Activated CD8-positive, alpha-beta T cell treated with anti-CD3 and anti-CD28 coated beads, Interleukin-2, amount 10 ng/mL, durations not matched to agents 7 days and 5 days (primary cell): ENCODE measurements at regions not wholly inside any gene's neighbourhood (a gene's known extent, or its start where the extent isn't known, plus 50 kb on each side); places are given as distances from the start of the nearest gene placed in this dataset.
A peak's percentile ranks its signal among the peaks of the same experiment; 100 is the strongest.

Experiments
- ATAC-seq: fragments of 150-1000 bp; cut with Tn5 transposase; one replicate; pipeline ENCODE4 v1.10.0; 2021; ENCODE audit warnings: moderate library complexity
- CTCF ChIA-PET: fragments of 350-600 bp; sonication (Branson Sonifier 250); formaldehyde crosslinking; loops from one replicate; lab custom pipeline; 2021; ENCODE audit warnings: antibody characterized with exemption; lab: Charles Lee
- POLR2A ChIA-PET: fragments of 350-600 bp; sonication (Branson Sonifier 250); formaldehyde crosslinking; loops from one replicate; lab custom pipeline; 2021; ENCODE audit warnings: antibody characterized with exemption; lab: Charles Lee
- DNase-seq: peaks from one replicate; pipeline ENCODE4 v3.0.0-alpha.2; 2020
- H3K27ac Mint-ChIP-seq: one replicate; pipeline ENCODE4 v1.8.0; 2021; ENCODE audit warnings: mild to moderate bottlenecking, mixed read lengths
- H3K27me3 Mint-ChIP-seq: one replicate; pipeline ENCODE4 v1.8.0; 2021; ENCODE audit warnings: low read depth, mixed read lengths
- H3K36me3 Mint-ChIP-seq: one replicate; pipeline ENCODE4 v1.8.0; 2021; ENCODE audit warnings: low read depth, mixed read lengths
- H3K4me1 Mint-ChIP-seq: one replicate; pipeline ENCODE4 v1.8.0; 2021; ENCODE audit warnings: low read depth, mixed read lengths
- H3K4me3 Mint-ChIP-seq: one replicate; pipeline ENCODE4 v1.8.0; 2021; ENCODE audit warnings: mild to moderate bottlenecking, mixed read lengths
- H3K9me3 Mint-ChIP-seq: one replicate; pipeline ENCODE4 v1.8.0; 2022; ENCODE audit warnings: mixed read lengths; ENCODE audit not compliant: insufficient read depth

GRCh38 chr14:36083317-36083716 lies 93.2 kb downstream of the PTCSC3 start:
- ATAC-seq (no peak), DNase-seq (no peak)
- no peaks in the 10 kb centered on the region for H3K9me3 Mint-ChIP-seq
- H3K36me3 Mint-ChIP-seq = no peaks in the 10 kb centered on the region
- H3K27me3 Mint-ChIP-seq = peaks cover under 1% of the 10 kb centered on the region
- ChIA-PET CTCF (no interaction called here), POLR2A (no interaction called here)
- H3K27ac Mint-ChIP-seq = no peak overlapping the region
- H3K4me3 Mint-ChIP-seq = no peak overlapping the region
- H3K4me1 Mint-ChIP-seq = no peaks in the 10 kb centered on the region

DNA sequence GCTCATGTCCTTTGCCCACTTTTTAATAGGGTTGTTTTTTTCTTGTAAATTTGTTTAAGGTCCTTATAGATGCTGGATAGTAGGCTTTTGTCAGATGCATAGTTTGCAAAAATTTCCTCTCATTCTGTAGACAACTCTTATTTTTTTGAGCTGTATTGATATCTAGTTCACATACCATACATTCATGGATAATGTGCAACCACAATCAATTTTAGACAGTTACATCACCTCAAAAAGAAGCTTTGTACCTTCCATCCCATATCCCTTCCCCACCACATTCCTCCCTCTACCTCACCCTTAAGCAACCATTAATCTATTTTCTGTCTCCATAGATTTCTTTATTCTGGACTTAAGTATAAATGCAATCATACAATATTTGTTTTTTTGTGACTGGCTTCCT lies 98.4 kb downstream of the PTCSC3 start:
- ChIA-PET POLR2A (no interaction called here), CTCF (interaction anchor here (1.5 to 3.0 kb wide), 2 partner anchors 9 to 296 kb away, joined by 6 to 16 read pairs; no protein-coding TSS in a partner anchor)
- Mint-ChIP-seq H3K4me1 (no peaks in the 10 kb centered on the region), H3K9me3 (no peaks in the 10 kb centered on the region), H3K36me3 (no peaks in the 10 kb centered on the region), H3K27ac (no peak overlapping the region), H3K27me3 (peaks cover 10% of the 10 kb centered on the region), H3K4me3 (no peak overlapping the region)
- ATAC-seq (no peak), DNase-seq (no peak)

DNA sequence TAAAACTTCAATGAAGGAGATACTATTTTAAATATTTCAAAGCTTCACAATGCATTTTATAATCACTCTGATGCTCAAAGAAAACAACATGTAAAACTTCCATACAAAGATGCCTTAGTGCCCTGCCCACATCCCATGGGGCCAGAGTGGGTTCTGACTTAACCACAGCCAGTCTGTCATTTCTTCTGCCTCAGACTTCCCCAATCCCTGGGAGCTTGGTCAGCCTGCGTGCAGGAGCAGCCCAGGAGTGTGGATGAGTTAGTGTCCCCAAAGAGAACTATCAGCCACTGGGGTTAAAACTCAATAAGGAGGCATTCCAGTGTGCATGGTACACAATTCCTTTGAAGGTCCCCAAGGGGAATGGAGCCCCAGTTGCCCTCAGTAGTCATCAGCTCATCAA lies 100.3 kb downstream of the PTCSC3 start:
- CTCF ChIA-PET = interaction anchor here (1.1 kb wide), 1 partner anchor 196 kb away, joined by 3 read pairs; no protein-coding TSS in a partner anchor
- no peaks in the 10 kb centered on the region for H3K9me3 Mint-ChIP-seq
- no peaks in the 10 kb centered on the region for H3K4me1 Mint-ChIP-seq
- ATAC-seq = no peak
- peaks cover 17% of the 10 kb centered on the region for H3K27me3 Mint-ChIP-seq
- no peak overlapping the region for H3K4me3 Mint-ChIP-seq
- no peak for DNase-seq
- POLR2A ChIA-PET = no interaction called here
- H3K27ac Mint-ChIP-seq = no peak overlapping the region
- H3K36me3 Mint-ChIP-seq = no peaks in the 10 kb centered on the region

- H3K27ac Mint-ChIP-seq = no peak overlapping the region
- ChIA-PET CTCF (interaction anchor here (1.1 kb wide), 1 partner anchor 195 kb away, joined by 3 read pairs; no protein-coding TSS in a partner anchor), POLR2A (no interaction called here)
Observed at GRCh38 chr14:36075203-36075602, 101.3 kb downstream of the PTCSC3 start.

GRCh38 chr14:36070720-36071043 lies 105.8 kb downstream of the PTCSC3 start:
- no peaks in the 10 kb centered on the region for H3K9me3 Mint-ChIP-seq
- no peak for ATAC-seq
- POLR2A ChIA-PET = no interaction called here

More at GRCh38 chr14:36075203-36075602, 101.3 kb downstream of the PTCSC3 start:
- no peaks in the 10 kb centered on the region for H3K36me3 Mint-ChIP-seq
- no peaks in the 10 kb centered on the region for H3K4me1 Mint-ChIP-seq
- peaks cover 20% of the 10 kb centered on the region for H3K27me3 Mint-ChIP-seq
- H3K4me3 Mint-ChIP-seq = no peak overlapping the region
- H3K9me3 Mint-ChIP-seq = no peaks in the 10 kb centered on the region
- DNase-seq (no peak), ATAC-seq (no peak)

GRCh38 chr14:36070031-36070719 lies 106.3 kb downstream of the PTCSC3 start:
- peak; percentile 55 for DNase-seq
- ATAC-seq = peak; percentile 58
- peaks cover 5% of the 10 kb centered on the region for H3K4me1 Mint-ChIP-seq
- ChIA-PET POLR2A (interaction anchor here (0.6 kb wide), 1 partner anchor 237 kb away, joined by 4 read pairs; no protein-coding TSS in a partner anchor), CTCF (interaction anchor here (0.6 to 8.0 kb wide), 40 partner anchors 9 to 535 kb away, joined by 3 to 184 read pairs (median 4); partner anchors contain the start of gene MBIP)
- no peak overlapping the region for H3K27ac Mint-ChIP-seq
- peaks cover 16% of the 10 kb centered on the region for H3K27me3 Mint-ChIP-seq
- no peaks in the 10 kb centered on the region for H3K36me3 Mint-ChIP-seq
- no peaks in the 10 kb centered on the region for H3K9me3 Mint-ChIP-seq
- no peak overlapping the region for H3K4me3 Mint-ChIP-seq

More at GRCh38 chr14:36070720-36071043, 105.8 kb downstream of the PTCSC3 start:
- H3K27ac Mint-ChIP-seq = no peak overlapping the region
- H3K4me3 Mint-ChIP-seq = no peak overlapping the region
- H3K27me3 Mint-ChIP-seq = peaks cover 18% of the 10 kb centered on the region
- CTCF ChIA-PET = interaction anchor here (0.8 to 8.0 kb wide), 18 partner anchors 10 to 487 kb away, joined by 3 to 184 read pairs (median 4); no protein-coding TSS in a partner anchor
- peaks cover 5% of the 10 kb centered on the region for H3K4me1 Mint-ChIP-seq
- DNase-seq = no peak
- H3K36me3 Mint-ChIP-seq = no peaks in the 10 kb centered on the region

- H3K4me1 Mint-ChIP-seq = peaks cover 5% of the 10 kb centered on the region
- H3K9me3 Mint-ChIP-seq = no peaks in the 10 kb centered on the region
- CTCF ChIA-PET = interaction anchor here (0.7 to 8.0 kb wide), 41 partner anchors 9 to 487 kb away, joined by 3 to 184 read pairs (median 4); partner anchors contain the start of gene MBIP
- no peaks in the 10 kb centered on the region for H3K36me3 Mint-ChIP-seq
- POLR2A ChIA-PET = no interaction called here
- H3K4me3 Mint-ChIP-seq = no peak overlapping the region
- peak; percentile 77 for ATAC-seq
- no peak overlapping the region for H3K27ac Mint-ChIP-seq
- peaks cover 18% of the 10 kb centered on the region for H3K27me3 Mint-ChIP-seq
- DNase-seq = peak; percentile 51
Observed at GRCh38 chr14:36069535-36069900, 107.0 kb downstream of the PTCSC3 start.

GRCh38 chr14:36068777-36069534 lies 107.6 kb downstream of the PTCSC3 start:
- Mint-ChIP-seq H3K9me3 (no peaks in the 10 kb centered on the region), H3K27ac (no peak overlapping the region), H3K27me3 (peaks cover 18% of the 10 kb centered on the region), H3K4me3 (no peak overlapping the region), H3K4me1 (peaks cover 5% of the 10 kb centered on the region), H3K36me3 (no peaks in the 10 kb centered on the region)
- DNase-seq (no peak), ATAC-seq (no peak)
- ChIA-PET POLR2A (interaction anchor here (0.5 kb wide), 1 partner anchor 64 kb away, joined by 4 read pairs; no protein-coding TSS in a partner anchor), CTCF (interaction anchor here (0.7 to 8.0 kb wide), 36 partner anchors 9 to 487 kb away, joined by 3 to 184 read pairs (median 5); partner anchors contain the start of gene MBIP)

DNA sequence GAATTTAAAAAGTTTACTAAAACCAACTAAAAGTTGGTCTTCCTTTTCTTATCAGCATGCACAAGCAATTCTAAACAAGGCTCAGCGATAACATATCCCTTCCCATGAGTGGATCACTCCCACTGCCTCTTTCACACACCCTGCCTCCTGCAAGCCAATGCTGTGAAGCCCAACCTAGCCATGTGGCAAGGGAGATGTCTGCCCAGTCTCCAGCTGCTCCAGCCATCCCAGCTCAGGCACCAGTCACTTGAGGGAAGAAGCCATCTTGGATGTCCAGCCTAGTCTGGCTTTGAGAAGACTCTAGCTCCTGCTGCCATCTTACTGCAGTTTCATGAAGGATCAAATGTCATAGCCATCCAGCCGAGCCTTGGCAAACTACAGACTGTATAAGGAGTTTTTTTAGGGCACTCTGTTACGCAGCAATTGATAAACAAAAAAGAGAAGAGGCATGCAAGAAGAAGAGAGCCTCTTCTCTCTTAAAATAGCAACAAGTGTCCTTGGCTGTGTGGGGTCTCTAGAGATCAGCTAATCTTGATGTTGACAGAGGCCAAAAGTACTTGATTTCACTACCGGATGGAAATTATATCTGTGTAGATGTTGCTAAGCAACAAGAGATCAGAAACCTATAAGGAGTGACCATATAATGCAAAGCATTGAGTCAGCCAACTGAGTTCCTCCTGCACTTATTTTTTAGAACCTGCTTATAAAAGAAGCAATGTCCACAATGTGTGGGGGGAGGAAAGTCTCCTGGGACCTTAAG lies 108.9 kb downstream of the PTCSC3 start:
- ChIA-PET CTCF (interaction anchor here (2.2 to 8.0 kb wide), 3 partner anchors 11 to 187 kb away, joined by 9 to 184 read pairs (median 16); no protein-coding TSS in a partner anchor), POLR2A (no interaction called here)
- ATAC-seq = no peak
- no peak for DNase-seq
- no peaks in the 10 kb centered on the region for H3K9me3 Mint-ChIP-seq
- H3K4me3 Mint-ChIP-seq = no peak overlapping the region
- H3K4me1 Mint-ChIP-seq = peaks cover 5% of the 10 kb centered on the region
- peaks cover 23% of the 10 kb centered on the region for H3K27me3 Mint-ChIP-seq
- no peak overlapping the region for H3K27ac Mint-ChIP-seq
- no peaks in the 10 kb centered on the region for H3K36me3 Mint-ChIP-seq

DNA sequence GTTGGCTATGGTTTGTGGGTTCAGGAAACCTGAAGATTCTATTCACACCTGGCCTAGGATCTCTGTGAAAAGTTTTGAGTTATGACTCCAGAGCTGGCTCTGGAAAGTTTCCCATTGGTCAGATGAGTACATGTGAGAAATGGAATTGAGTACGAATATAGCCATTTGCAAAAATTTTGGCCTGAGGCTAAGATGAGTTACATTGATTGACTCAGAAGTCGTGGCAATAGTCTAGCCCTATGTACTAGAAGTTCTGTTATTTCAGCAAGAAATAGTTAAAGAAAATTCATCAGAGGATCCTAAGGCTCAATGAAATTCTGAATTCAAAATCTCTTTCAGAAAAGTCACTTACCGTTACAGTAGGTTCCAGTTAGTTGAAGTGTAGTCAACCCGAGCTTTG lies 109.9 kb downstream of the PTCSC3 start:
- no peak for ATAC-seq
- Mint-ChIP-seq H3K36me3 (no peaks in the 10 kb centered on the region), H3K27me3 (peaks cover 25% of the 10 kb centered on the region), H3K27ac (no peak overlapping the region), H3K9me3 (no peaks in the 10 kb centered on the region), H3K4me3 (no peak overlapping the region), H3K4me1 (peaks cover 5% of the 10 kb centered on the region)
- no peak for DNase-seq
- POLR2A ChIA-PET = no interaction called here
- CTCF ChIA-PET = interaction anchor here (8.0 kb wide), 1 partner anchor 186 kb away, joined by 184 read pairs; no protein-coding TSS in a partner anchor

DNA sequence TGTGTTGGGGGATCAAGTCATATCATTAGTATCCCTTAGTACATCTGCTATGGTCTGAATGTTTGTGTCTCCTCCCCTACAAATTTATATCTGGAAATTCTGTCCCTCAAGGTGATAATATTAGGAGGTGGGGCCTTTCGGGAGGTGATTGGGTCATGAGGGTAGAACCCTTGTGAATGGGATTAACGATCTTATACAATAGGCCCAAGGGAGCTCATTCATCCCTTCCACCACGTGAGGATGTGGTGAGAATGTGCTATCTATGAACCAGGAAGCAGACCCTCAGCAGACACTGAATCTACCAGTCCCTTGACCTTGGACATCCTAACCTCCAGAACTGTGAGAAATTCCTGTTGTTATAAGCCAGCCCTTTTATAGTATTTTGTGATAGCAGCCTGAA lies 110.7 kb downstream of the PTCSC3 start:
- Mint-ChIP-seq H3K36me3 (no peaks in the 10 kb centered on the region), H3K4me3 (no peak overlapping the region), H3K4me1 (peaks cover 5% of the 10 kb centered on the region), H3K27ac (no peak overlapping the region), H3K27me3 (peaks cover 20% of the 10 kb centered on the region), H3K9me3 (no peaks in the 10 kb centered on the region)
- ChIA-PET CTCF (interaction anchor here (8.0 kb wide), 1 partner anchor 185 kb away, joined by 184 read pairs; no protein-coding TSS in a partner anchor), POLR2A (no interaction called here)
- ATAC-seq = no peak
- no peak for DNase-seq
